ENCODE measurements at regions not wholly inside any gene's neighbourhood (a gene's known extent, or its start where the extent isn't known, plus 50 kb on each side); places are given as distances from the start of the nearest gene placed in this dataset.

- TF ChIP-seq POLR2A (IDR thresholded peaks at IDR 0.05) (no peak), CTCF (IDR thresholded peaks at IDR 0.05) (no peak)
Measured at GRCh38 chr2:150410809-150411208, 76.7 kb downstream of the RND3 start.

Data from lower leg skin (tissue), 3 donors.